MM.1S (cell line): ENCODE measurements at regions not wholly inside any gene's neighbourhood (a gene's known extent, or its start where the extent isn't known, plus 50 kb on each side); places are given as distances from the start of the nearest gene placed in this dataset.

ENCODE experiments used
- EZH2 ChIP-seq: fragments of 300-600 bp; sonication (generic); optimal IDR thresholded peaks from 2 replicates; pipeline ENCODE3; 2017; ENCODE audit warnings: low read depth, mild to moderate bottlenecking, antibody characterized with exemption, low read length, mixed read lengths
- EZH2phosphoT487 ChIP-seq: fragments of 300-600 bp; sonication (generic); IDR thresholded peaks from 2 replicates; pipeline ENCODE4 v1.6.1; 2018; ENCODE audit warnings: antibody characterized with exemption, low read length
- TF ChIP-seq, protein P1 (sequence below): fragments of 300-600 bp; sonication (generic); IDR thresholded peaks from 2 replicates; pipeline ENCODE4 v1.5.1; 2016; ENCODE audit warnings: antibody characterized with exemption, low read length, mixed read lengths

DNA sequence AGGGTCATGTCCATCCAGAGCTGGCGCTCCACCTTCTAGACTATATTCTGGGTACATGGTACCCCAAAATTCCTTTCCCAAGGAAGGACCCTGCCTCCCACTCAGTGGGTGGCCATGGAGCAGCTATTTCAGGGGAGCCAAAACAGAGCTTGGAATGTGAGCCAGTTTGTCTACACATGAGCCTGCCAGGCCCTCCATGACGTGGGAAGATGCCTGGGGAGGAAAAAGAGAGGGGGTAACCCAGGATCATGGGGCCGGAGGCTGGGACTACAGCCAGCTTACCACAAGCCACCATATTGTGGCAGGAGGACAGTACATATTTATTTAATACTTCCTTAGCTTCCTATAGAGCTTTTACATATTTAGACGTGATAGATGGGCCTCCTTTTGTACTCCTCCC lies 414.7 kb upstream of the TNP1 start:
- TF ChIP-seq, protein P1, sequence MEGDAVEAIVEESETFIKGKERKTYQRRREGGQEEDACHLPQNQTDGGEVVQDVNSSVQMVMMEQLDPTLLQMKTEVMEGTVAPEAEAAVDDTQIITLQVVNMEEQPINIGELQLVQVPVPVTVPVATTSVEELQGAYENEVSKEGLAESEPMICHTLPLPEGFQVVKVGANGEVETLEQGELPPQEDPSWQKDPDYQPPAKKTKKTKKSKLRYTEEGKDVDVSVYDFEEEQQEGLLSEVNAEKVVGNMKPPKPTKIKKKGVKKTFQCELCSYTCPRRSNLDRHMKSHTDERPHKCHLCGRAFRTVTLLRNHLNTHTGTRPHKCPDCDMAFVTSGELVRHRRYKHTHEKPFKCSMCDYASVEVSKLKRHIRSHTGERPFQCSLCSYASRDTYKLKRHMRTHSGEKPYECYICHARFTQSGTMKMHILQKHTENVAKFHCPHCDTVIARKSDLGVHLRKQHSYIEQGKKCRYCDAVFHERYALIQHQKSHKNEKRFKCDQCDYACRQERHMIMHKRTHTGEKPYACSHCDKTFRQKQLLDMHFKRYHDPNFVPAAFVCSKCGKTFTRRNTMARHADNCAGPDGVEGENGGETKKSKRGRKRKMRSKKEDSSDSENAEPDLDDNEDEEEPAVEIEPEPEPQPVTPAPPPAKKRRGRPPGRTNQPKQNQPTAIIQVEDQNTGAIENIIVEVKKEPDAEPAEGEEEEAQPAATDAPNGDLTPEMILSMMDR, result no peak
- TF ChIP-seq EZH2, result no peak
- no peak for TF ChIP-seq EZH2phosphoT487
